Adrenal gland (tissue), 5 donors: ENCODE measurements at regions not wholly inside any gene's neighbourhood (a gene's known extent, or its start where the extent isn't known, plus 50 kb on each side); places are given as distances from the start of the nearest gene placed in this dataset.

Experiments
- CTCF ChIP-seq, 6 experiments: fragments of 450-650 bp in 4 of 6; fragments of 200-600 bp in 2 of 6; sonication (generic) in 1 of 6; IDR thresholded peaks; 1 replicate in 5 of 6; 2 replicates in 1 of 6; pipeline versions ENCODE4 v1.5.1 to v1.8.0; 2016 to 2021; ENCODE audit warnings: antibody characterized with exemption in 6 of 6, mild to moderate bottlenecking in 2 of 6, moderate library complexity in 1 of 6
- POLR2A ChIP-seq, 2 donors: fragments of 450-650 bp; IDR thresholded peaks; one replicate each; pipeline ENCODE4 v1.6.1; 2017; ENCODE audit warnings: antibody characterized with exemption in 2 of 2, mild to moderate bottlenecking in 2 of 2, moderate library complexity in 1 of 2
- donor health status: DM: no; HTN: no; CAD: no.

GRCh38 chr5:4245511-4245910 lies 649.9 kb downstream of the IRX1 start:
- TF ChIP-seq CTCF (IDR thresholded peaks at IDR 0.05): no peak
- TF ChIP-seq POLR2A (IDR thresholded peaks at IDR 0.05): no peak
